GM21737 (cell line): ENCODE measurements at regions not wholly inside any gene's neighbourhood (a gene's known extent, or its start where the extent isn't known, plus 50 kb on each side); places are given as distances from the start of the nearest gene placed in this dataset.
"Not testable (repeated sequence)": the region's sequence is repeated elsewhere in the genome, so short reads cannot be mapped to it uniquely, and the experiment has no call there.

Source experiments
- ATAC-seq: cut with Tn5 transposase; IDR thresholded peaks from one replicate; pipeline ENCODE4 v1.9.1; 2021; ENCODE audit warnings: mild to moderate bottlenecking, moderate library complexity; ENCODE audit not compliant: unreplicated experiment

DNA sequence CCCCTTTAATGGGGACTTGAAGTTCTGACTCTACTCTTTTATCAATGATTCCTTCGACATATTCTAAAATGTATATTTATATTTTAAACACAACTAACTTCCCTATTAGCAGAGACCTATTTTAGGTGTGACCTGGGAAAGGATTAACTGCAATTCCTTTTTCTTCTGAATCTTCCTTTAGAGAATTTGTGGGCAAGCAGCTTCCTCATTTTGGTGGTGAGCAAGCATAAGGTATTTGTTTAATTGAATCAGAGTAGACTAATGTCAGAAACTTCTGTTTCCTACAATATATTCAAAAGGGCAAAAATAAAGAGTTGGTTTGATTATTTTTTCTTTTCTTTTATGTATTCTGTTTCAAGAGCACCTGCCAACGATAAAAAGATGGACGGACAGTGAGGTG lies 237.0 kb downstream of the IKZF2 start:
- ATAC-seq, result no peak

- ATAC-seq, result no peak
These were observed 237.6 kb downstream of the IKZF2 start for GRCh38 chr2:212913640-212914306.

GRCh38 chr2:212912445-212913103 lies 238.8 kb downstream of the IKZF2 start:
- ATAC-seq, result no peak

GRCh38 chr2:212911011-212911410 lies 240.4 kb downstream of the IKZF2 start:
- ATAC-seq, result no peak

- ATAC-seq, result no peak
These were observed 242.6 kb downstream of the IKZF2 start for GRCh38 chr2:212908682-212909435.

GRCh38 chr2:212908031-212908430 lies 243.4 kb downstream of the IKZF2 start:
- ATAC-seq, result no peak

- ATAC-seq, result no peak
These were observed 244.8 kb downstream of the IKZF2 start for GRCh38 chr2:212906620-212907019.

DNA sequence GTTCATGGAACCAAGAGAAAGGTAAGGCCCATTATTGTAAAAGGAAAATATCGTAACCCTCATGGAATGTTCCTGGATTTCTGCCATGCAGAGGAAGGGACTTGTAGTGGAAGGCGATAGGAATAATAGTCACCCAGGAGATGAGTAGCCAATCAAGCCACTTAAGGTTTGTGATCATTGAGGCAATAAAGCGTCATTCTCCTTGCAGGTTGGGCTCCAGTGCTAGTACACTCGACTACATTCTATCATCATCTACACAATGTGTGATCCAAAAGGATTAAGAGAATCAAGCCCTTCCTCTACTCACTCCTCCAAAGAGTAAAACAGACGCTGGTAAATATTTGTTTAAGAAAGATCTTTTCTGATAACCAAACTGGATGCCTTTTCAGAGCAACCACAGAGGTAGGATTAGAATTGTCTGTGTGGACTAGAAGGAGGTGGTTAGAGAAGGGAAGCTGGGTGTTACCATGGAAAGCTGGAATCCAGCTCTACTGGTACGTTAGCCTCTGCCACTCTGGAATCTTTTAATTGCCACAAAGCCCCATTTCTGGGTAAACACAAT lies 245.7 kb downstream of the IKZF2 start:
- no peak for ATAC-seq

- ATAC-seq, result no peak
These were observed 246.8 kb downstream of the IKZF2 start for GRCh38 chr2:212904646-212905045.

GRCh38 chr2:212903413-212903812 lies 248.0 kb downstream of the IKZF2 start:
- no peak for ATAC-seq

DNA sequence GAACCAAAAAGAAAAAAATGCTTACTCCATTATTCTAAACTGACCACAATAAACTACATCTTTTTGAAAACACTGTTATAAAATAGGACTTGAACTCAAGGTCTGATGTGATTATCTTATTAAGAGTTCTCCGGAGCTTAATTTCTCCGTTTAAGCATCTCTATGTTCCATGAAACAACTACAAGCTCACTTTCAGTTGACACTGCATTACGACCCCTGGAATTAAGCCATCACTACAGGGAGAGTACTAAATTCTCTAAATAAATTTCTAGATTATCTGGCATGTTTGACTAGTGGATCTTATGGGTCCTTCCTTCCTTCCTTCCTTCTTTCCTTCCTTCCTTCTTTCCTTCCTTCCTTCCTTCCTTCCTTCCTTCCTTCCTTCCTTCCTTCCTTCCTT lies 249.0 kb downstream of the IKZF2 start:
- no peak for ATAC-seq

DNA sequence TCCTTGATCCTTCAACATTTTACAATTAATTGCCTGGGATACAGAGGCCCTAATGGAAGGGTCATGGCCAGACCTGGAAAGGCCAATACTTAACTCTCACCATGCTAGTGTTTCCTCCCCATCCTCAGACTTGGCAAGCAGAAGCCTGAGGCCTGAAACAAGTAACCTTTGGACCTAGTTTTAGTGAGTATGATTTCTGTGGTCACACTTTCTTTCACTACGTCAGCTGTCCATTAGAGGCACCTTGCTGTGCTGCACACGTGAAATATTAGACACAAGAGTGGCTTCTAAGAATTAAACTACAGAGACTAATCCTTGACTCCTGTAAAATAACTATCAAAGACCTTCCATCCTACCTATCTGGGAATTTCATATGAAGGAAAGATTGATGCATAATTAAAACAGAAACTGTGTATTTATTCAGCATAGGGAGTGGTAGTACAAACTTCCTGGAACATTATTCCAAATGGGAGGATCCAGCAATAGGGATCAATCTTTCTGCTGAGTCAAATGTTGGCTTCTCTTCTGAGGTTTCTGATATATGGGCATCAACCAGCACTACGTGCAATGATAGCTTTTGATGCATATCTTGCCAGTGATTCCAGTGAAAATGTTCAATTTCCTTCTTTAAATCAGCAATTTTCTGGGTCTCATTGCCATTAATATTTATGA lies 249.7 kb downstream of the IKZF2 start:
- ATAC-seq, result no peak

DNA sequence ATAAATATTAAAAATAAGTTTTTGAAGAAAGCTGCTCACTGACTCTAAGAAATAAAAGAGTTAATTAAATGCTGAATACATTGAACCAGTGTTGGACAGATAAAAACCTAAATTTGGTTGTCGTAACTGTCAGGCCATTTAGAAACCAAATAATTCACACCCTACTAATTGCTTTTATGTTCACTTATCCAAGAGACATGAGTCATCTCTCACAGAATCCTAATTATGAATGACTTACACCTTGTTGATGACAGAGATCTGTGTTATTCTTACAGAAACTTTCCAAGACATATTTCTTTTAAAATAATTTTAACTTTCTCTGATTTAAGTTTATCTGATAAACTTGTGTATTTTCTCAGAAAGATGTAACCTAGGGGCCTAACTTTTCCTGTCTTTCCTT lies 250.7 kb downstream of the IKZF2 start:
- ATAC-seq, result no peak

DNA sequence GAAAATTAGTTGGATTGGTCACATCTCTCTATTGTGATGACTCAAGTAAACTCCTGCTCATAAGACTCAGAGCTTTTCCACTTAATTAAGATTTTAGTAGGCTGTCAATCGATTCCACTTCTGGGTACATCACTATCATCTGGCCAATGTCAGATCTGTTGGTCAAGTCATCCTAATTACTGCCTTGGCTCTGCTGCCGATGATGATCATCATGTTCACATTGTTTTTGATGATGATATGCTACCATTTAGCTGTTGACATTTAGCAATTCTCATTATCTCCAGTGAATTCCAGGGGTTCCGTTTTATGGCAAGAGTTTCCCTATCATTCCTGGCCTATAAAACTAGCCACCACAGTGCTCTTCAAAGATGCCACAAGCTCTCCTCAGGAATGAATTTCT lies 253.4 kb downstream of the IKZF2 start:
- ATAC-seq, result no peak

- no peak for ATAC-seq
These were observed 254.1 kb downstream of the IKZF2 start for GRCh38 chr2:212897296-212897695.

GRCh38 chr2:212894026-212894425 lies 257.4 kb downstream of the IKZF2 start:
- ATAC-seq, result no peak

GRCh38 chr2:212893216-212893615 lies 258.2 kb downstream of the IKZF2 start:
- no peak for ATAC-seq

DNA sequence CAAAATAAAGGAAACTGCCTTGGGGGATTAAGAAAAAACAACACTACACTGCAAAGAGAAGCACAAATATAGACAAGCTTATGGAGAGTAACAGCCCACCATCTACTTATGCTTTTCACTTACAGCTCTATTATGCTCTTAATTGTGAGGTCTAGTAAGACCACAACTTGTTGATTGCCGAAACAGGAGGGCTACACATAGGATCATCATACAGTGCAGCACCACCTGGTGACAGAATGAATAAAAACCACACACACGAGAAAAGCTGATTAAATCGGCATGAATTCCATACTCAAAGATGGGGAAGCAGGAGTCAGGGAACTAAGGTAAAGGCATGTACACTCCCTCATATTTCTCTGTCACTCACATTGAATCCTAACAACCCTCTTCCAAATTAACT lies 259.2 kb downstream of the IKZF2 start:
- ATAC-seq, result no peak

DNA sequence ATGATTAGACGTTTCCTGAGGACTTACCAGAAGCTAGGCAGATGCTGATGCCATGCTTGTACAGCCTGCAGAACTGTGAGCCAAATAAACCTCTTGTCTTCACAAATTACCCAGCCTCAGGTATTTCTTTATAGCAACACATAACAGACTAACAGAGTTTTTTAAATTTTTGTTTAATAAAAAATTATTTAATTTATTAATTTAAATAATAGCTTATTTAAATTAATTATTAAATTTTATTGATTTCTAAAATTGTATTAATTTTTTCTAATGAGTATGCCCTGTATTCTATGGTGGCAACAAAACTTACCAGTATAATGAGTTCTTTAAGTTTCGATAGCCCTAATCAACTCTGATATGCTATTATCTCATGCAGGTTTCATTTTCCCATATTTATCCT lies 259.8 kb downstream of the IKZF2 start:
- ATAC-seq, result no peak

DNA sequence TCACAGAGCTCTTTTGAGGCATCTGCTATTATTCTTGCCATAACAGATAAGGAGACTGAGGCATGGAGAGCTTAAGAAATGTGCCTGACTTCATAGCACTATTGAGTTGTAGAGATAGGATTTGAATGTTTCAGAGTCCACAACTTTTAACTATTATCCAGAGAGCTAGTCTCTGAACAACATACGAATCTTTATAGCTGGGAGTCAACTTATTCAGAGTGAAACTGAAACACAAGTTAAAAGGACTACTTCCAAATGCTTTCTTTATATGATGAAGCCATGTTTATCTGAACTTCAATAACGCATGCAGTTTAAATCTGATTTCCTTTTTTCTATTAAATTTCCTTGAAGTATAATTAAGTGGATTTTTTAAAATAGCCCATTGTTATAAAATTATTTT lies 268.8 kb downstream of the IKZF2 start:
- no peak for ATAC-seq

- not testable (repeated sequence) for ATAC-seq
These were observed 274.9 kb downstream of the IKZF2 start for GRCh38 chr2:212876556-212876955.
